DMS153 treated with DMSO at 0.1 percent for 48 hours (cell line): ENCODE measurements at regions not wholly inside any gene's neighbourhood (a gene's known extent, or its start where the extent isn't known, plus 50 kb on each side); places are given as distances from the start of the nearest gene placed in this dataset.

Source experiments
- DNase-seq: peaks from one replicate; lab custom pipeline; 2025; ENCODE audit not compliant: unreplicated experiment; lab: John Stamatoyannopoulos, UW

GRCh38 chr18:23077493-23078256, 57.6 kb upstream of the CABLES1 start:
- no peak for DNase-seq

DNA sequence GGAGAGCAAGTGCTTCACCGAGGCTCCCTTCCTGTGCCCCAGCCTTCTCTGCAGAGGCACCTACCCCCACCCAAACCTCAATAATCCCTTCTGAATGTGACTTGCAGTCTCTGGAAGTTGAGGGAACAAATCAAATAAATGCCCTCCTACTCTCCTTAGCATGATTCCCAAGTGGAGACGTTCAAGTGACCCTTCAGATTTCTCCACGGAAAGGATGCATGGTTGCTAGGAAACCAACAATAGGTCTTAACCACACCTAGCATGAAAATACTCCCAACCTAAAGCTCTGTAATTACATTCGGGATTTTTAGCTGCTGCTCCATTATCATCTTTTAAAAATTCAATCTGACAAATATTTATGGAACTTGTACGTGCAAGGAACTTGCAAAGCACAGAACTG, 50.2 kb upstream of the CABLES1 start:
- peak; percentile 11 for DNase-seq
